Panc1 (cell line): ENCODE measurements at regions not wholly inside any gene's neighbourhood (a gene's known extent, or its start where the extent isn't known, plus 50 kb on each side); places are given as distances from the start of the nearest gene placed in this dataset.

ENCODE experiments used
- ATAC-seq: fragments of 200-7000 bp; cut with Tn5 transposase; 2 replicates; pipeline ENCODE4 v1.9.1; 2020; ENCODE audit warnings: mild to moderate bottlenecking, moderate library complexity
- BruUV-seq: library from RNA; stranded (reverse); fragments of 400-500 nt; replicated peaks from 2 replicates; lab custom pipeline; 2021; lab: Mats Ljungman, UMichigan
- CTCF ChIA-PET: fragments of 300-600 bp; sonication (Branson Sonifier 250); formaldehyde crosslinking; loops from one replicate; lab custom pipeline; 2022; ENCODE audit warnings: antibody characterized with exemption; lab: Charles Lee
- POLR2A ChIA-PET: fragments of 300-600 bp; sonication (Branson Sonifier 250); formaldehyde crosslinking; loops from one replicate; lab custom pipeline; 2022; ENCODE audit warnings: antibody characterized with exemption; lab: Charles Lee
- DNase-seq: peaks from one replicate; pipeline ENCODE4 v3.0.0-alpha.2; 2010; ENCODE audit warnings: low read depth, low spot score
- H3K27ac ChIP-seq: 2 replicates; pipeline ENCODE4 v1.5.1; 2011; ENCODE audit warnings: mild to moderate bottlenecking, low read length, inconsistent platforms
- H3K27me3 ChIP-seq: fragments of 200-500 bp; sonication (Bioruptor generic); 2 replicates; pipeline ENCODE4 v1.6.0; 2014; ENCODE audit warnings: low read length, inconsistent platforms; ENCODE audit not compliant: control insufficient read depth, insufficient read depth
- H3K36me3 ChIP-seq: fragments of 200-500 bp; sonication (Bioruptor generic); 2 replicates; pipeline ENCODE4 v1.5.1; 2014; ENCODE audit warnings: inconsistent platforms, mild to moderate bottlenecking, low read length, moderate library complexity; ENCODE audit not compliant: control insufficient read depth, insufficient read depth
- H3K4me1 ChIP-seq: 2 replicates; pipeline ENCODE4 v1.5.1; 2011; ENCODE audit warnings: inconsistent platforms, mild to moderate bottlenecking, low read length, moderate library complexity; ENCODE audit not compliant: control insufficient read depth, insufficient read depth
- H3K4me3 ChIP-seq, 2 experiments: 2 replicates each; pipeline ENCODE4 v1.5.1; 2011 to 2012; ENCODE audit warnings: low read depth in 2 of 2, low read length in 2 of 2, mild to moderate bottlenecking in 2 of 2, inconsistent platforms in 1 of 2, moderate library complexity in 1 of 2
- H3K9me3 ChIP-seq: fragments of 200-500 bp; sonication (Bioruptor generic); 2 replicates; pipeline ENCODE4 v1.5.1; 2014; ENCODE audit warnings: low read depth, mild to moderate bottlenecking, inconsistent platforms, low read length, moderate library complexity; ENCODE audit not compliant: control insufficient read depth, insufficient read depth
- POLR2AphosphoS5 ChIP-seq: IDR thresholded peaks from 2 replicates; pipeline ENCODE4 v1.6.1; 2012; ENCODE audit warnings: mild to moderate bottlenecking, low read depth, low read length, moderate library complexity
- SIN3A ChIP-seq: IDR thresholded peaks from 2 replicates; pipeline ENCODE4 v1.6.1; 2012; ENCODE audit warnings: low read depth, mild to moderate bottlenecking, low read length, moderate library complexity, borderline replicate concordance; ENCODE audit not compliant: insufficient read depth
- TCF7L2 ChIP-seq: IDR thresholded peaks from 2 replicates; pipeline ENCODE4 v1.6.1; 2011; ENCODE audit warnings: mild to moderate bottlenecking, low read depth, low read length, inconsistent platforms
- in situ Hi-C: cut with HindIII; loops from 2 replicates; pipeline ENCODE4 v1.10.0; 2016; ENCODE audit warnings: low sequenced_read_pairs, low pct_unique_long_range_greater_than_20kb
- intact Hi-C: fragments of 100-400 bp; cut with micrococcal nuclease; formaldehyde crosslinking; loops from one replicate; pipeline ENCODE4 v1.10.0; 2022; ENCODE audit not compliant: unreplicated experiment
- TF ChIP-seq, protein P1 (sequence below), 2 experiments: IDR thresholded peaks; 2 replicates each; pipeline ENCODE4 v1.6.1; 2011 to 2012; ENCODE audit warnings: low read depth in 2 of 2, control low read depth in 1 of 2, low read length in 1 of 2, mild to moderate bottlenecking in 1 of 2, moderate library complexity in 1 of 2; ENCODE audit not compliant: insufficient read depth in 1 of 2
- TF ChIP-seq, protein P2 (sequence below): fragments of 450-650 bp; IDR thresholded peaks from 2 replicates; pipeline ENCODE4 v1.5.1; 2017; ENCODE audit warnings: mild to moderate bottlenecking

DNA sequence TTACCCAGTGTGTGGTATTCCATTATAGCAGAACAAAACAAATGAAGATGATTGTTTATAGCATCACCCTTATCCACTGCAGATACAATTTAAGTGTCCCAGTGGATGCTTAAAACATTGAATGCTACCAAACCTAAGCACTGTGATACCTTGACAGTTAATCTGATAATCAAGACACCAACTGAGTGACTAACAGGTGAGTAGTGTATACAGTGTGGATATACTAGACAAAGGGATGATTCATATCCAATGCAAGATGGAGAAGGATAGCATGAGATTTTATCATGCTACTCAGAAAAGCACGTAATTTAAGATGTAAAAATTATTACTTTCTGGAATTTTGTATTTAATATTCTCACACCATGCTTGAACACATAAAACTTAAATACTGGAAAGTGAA, 1449.0 kb downstream of the OTOL1 start:
- ChIA-PET POLR2A (no interaction called here), CTCF (no interaction called here)
- Histone ChIP-seq H3K9me3 (no peaks in the 10 kb centered on the region), H3K27ac (no peak overlapping the region), H3K27me3 (no peaks in the 10 kb centered on the region), H3K36me3 (no peaks in the 10 kb centered on the region), H3K4me3 (no peak overlapping the region), H3K4me1 (no peaks in the 10 kb centered on the region)
- TF ChIP-seq, protein P1, sequence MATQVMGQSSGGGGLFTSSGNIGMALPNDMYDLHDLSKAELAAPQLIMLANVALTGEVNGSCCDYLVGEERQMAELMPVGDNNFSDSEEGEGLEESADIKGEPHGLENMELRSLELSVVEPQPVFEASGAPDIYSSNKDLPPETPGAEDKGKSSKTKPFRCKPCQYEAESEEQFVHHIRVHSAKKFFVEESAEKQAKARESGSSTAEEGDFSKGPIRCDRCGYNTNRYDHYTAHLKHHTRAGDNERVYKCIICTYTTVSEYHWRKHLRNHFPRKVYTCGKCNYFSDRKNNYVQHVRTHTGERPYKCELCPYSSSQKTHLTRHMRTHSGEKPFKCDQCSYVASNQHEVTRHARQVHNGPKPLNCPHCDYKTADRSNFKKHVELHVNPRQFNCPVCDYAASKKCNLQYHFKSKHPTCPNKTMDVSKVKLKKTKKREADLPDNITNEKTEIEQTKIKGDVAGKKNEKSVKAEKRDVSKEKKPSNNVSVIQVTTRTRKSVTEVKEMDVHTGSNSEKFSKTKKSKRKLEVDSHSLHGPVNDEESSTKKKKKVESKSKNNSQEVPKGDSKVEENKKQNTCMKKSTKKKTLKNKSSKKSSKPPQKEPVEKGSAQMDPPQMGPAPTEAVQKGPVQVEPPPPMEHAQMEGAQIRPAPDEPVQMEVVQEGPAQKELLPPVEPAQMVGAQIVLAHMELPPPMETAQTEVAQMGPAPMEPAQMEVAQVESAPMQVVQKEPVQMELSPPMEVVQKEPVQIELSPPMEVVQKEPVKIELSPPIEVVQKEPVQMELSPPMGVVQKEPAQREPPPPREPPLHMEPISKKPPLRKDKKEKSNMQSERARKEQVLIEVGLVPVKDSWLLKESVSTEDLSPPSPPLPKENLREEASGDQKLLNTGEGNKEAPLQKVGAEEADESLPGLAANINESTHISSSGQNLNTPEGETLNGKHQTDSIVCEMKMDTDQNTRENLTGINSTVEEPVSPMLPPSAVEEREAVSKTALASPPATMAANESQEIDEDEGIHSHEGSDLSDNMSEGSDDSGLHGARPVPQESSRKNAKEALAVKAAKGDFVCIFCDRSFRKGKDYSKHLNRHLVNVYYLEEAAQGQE (IDR thresholded peaks at IDR 0.05; ENCODE audit: insufficient read depth in 1 of 2, low read depth in 2 of 2, low read length in 1 of 2) = no peak
- no peak for TF ChIP-seq TCF7L2
- TF ChIP-seq, protein P2, sequence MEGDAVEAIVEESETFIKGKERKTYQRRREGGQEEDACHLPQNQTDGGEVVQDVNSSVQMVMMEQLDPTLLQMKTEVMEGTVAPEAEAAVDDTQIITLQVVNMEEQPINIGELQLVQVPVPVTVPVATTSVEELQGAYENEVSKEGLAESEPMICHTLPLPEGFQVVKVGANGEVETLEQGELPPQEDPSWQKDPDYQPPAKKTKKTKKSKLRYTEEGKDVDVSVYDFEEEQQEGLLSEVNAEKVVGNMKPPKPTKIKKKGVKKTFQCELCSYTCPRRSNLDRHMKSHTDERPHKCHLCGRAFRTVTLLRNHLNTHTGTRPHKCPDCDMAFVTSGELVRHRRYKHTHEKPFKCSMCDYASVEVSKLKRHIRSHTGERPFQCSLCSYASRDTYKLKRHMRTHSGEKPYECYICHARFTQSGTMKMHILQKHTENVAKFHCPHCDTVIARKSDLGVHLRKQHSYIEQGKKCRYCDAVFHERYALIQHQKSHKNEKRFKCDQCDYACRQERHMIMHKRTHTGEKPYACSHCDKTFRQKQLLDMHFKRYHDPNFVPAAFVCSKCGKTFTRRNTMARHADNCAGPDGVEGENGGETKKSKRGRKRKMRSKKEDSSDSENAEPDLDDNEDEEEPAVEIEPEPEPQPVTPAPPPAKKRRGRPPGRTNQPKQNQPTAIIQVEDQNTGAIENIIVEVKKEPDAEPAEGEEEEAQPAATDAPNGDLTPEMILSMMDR = no peak
- TF ChIP-seq SIN3A = no peak
- TF ChIP-seq POLR2AphosphoS5 = no peak
- no TSS peak for BruUV-seq
- in situ Hi-C loops = no loop called here
- DNase-seq = no peak
- no peak for ATAC-seq
- intact Hi-C loops = no loop called here

- no peaks in the 10 kb centered on the region for H3K27me3 ChIP-seq
- no peak for DNase-seq
- in situ Hi-C loops (no loop called here), intact Hi-C loops (no loop called here)
- no peak for ATAC-seq
- H3K36me3 ChIP-seq = no peaks in the 10 kb centered on the region
- ChIA-PET POLR2A (no interaction called here), CTCF (no interaction called here)
- no peak overlapping the region for H3K27ac ChIP-seq
- H3K9me3 ChIP-seq = no peaks in the 10 kb centered on the region
- BruUV-seq = no TSS peak
- no peaks in the 10 kb centered on the region for H3K4me1 ChIP-seq
- TF ChIP-seq POLR2AphosphoS5 (no peak), TCF7L2 (no peak), SIN3A (no peak)
- TF ChIP-seq, protein P2 = no peak
- TF ChIP-seq, protein P1 (IDR thresholded peaks at IDR 0.05; ENCODE audit: insufficient read depth in 1 of 2, low read depth in 2 of 2, low read length in 1 of 2) = no peak
- no peak overlapping the region for H3K4me3 ChIP-seq
Measured at GRCh38 chr3:162956711-162957110, 1460.1 kb downstream of the OTOL1 start.
